WTC11 (cell line): ENCODE measurements at regions not wholly inside any gene's neighbourhood (a gene's known extent, or its start where the extent isn't known, plus 50 kb on each side); places are given as distances from the start of the nearest gene placed in this dataset.

Experiments used
- ATAC-seq: fragments of 200-7000 bp; cut with Tn5 transposase; 2 replicates; pipeline ENCODE4 v1.10.0; 2021; ENCODE audit warnings: mild to moderate bottlenecking, moderate library complexity
- CTCF ChIA-PET: fragments of 300-600 bp; sonication (Branson Sonifier 250); formaldehyde crosslinking; loops from one replicate; lab custom pipeline; 2021; ENCODE audit warnings: antibody characterized with exemption; lab: Charles Lee
- POLR2A ChIA-PET: fragments of 350-600 bp; sonication (Branson Sonifier 250); formaldehyde crosslinking; loops from one replicate; lab custom pipeline; 2021; ENCODE audit warnings: antibody characterized with exemption; lab: Charles Lee
- DNase-seq: peaks from one replicate; pipeline ENCODE4 v3.0.0; 2021; ENCODE audit warnings: low spot score
- H3K27ac Mint-ChIP-seq: 2 replicates; pipeline ENCODE4 v1.8.0; 2021; ENCODE audit warnings: mixed read lengths
- H3K27me3 Mint-ChIP-seq: 2 replicates; pipeline ENCODE4 v1.8.0; 2021; ENCODE audit warnings: low read depth, mild to moderate bottlenecking, moderate library complexity, mixed read lengths
- H3K36me3 Mint-ChIP-seq: 2 replicates; pipeline ENCODE4 v1.8.0; 2021; ENCODE audit warnings: mixed read lengths
- H3K4me1 Mint-ChIP-seq: 2 replicates; pipeline ENCODE4 v1.8.0; 2022; ENCODE audit warnings: mixed read lengths
- H3K4me3 Mint-ChIP-seq: 2 replicates; pipeline ENCODE4 v1.8.0; 2021; ENCODE audit warnings: mild to moderate bottlenecking, moderate library complexity, mixed read lengths
- H3K9me3 Mint-ChIP-seq: 2 replicates; pipeline ENCODE4 v1.8.0; 2021; ENCODE audit warnings: mixed read lengths
- ATF1 ChIP-seq: sonication (generic); formaldehyde crosslinking; IDR thresholded peaks from 2 replicates; pipeline ENCODE4 v1.8.1; 2023; ENCODE audit warnings: mild to moderate bottlenecking, moderate library complexity, missing genetic modification reagents
- CDX4 ChIP-seq: fragments of 250-450 bp; sonication (Bioruptor Pico); IDR thresholded peaks from 2 replicates; pipeline ENCODE4 v1.9.0; 2021; ENCODE audit warnings: moderate library complexity, mild to moderate bottlenecking, inconsistent platforms, borderline replicate concordance
- ELF4 ChIP-seq: sonication (generic); formaldehyde crosslinking; IDR thresholded peaks from 2 replicates; pipeline ENCODE4 v1.8.1; 2022; ENCODE audit warnings: low read depth, mild to moderate bottlenecking, moderate library complexity, missing genetic modification reagents
- GRHL2 ChIP-seq: fragments of 250-450 bp; sonication (Bioruptor Pico); IDR thresholded peaks from 2 replicates; pipeline ENCODE4 v1.8.0; 2022; ENCODE audit warnings: mild to moderate bottlenecking, moderate library complexity; ENCODE audit not compliant: insufficient replicate concordance, severe bottlenecking
- GTF2I ChIP-seq: fragments of 250-450 bp; sonication (Bioruptor Pico); conservative IDR thresholded peaks from 2 replicates; pipeline ENCODE4 v1.4.0; 2021; ENCODE audit warnings: mild to moderate bottlenecking
- JUN ChIP-seq: sonication (generic); formaldehyde crosslinking; IDR thresholded peaks from 2 replicates; pipeline ENCODE4 v1.8.0; 2023; ENCODE audit warnings: mild to moderate bottlenecking, missing genetic modification reagents
- MYBL2 ChIP-seq: sonication (generic); formaldehyde crosslinking; IDR thresholded peaks from 2 replicates; pipeline ENCODE4 v1.8.1; 2023; ENCODE audit warnings: mild to moderate bottlenecking, moderate library complexity, missing genetic modification reagents
- NFYB ChIP-seq: sonication (generic); formaldehyde crosslinking; conservative IDR thresholded peaks from 2 replicates; pipeline ENCODE4 v1.8.0; 2022; ENCODE audit warnings: low read depth, missing genetic modification reagents
- TCF7 ChIP-seq: sonication (generic); formaldehyde crosslinking; IDR thresholded peaks from 2 replicates; pipeline ENCODE4 v1.8.0; 2022; ENCODE audit warnings: mild to moderate bottlenecking, low read depth, missing genetic modification reagents, moderate library complexity
- ZNF317 ChIP-seq: sonication (generic); formaldehyde crosslinking; IDR thresholded peaks from 2 replicates; pipeline ENCODE4 v1.8.1; 2023; ENCODE audit warnings: low read depth, mild to moderate bottlenecking, moderate library complexity, missing genetic modification reagents, borderline replicate concordance
- TF ChIP-seq, protein P1 (sequence below): sonication (generic); formaldehyde crosslinking; IDR thresholded peaks from 2 replicates; pipeline ENCODE4 v1.8.0; 2023; ENCODE audit warnings: missing genetic modification reagents, mild to moderate bottlenecking, borderline replicate concordance
- TF ChIP-seq, protein P2 (sequence below): fragments of 250-450 bp; sonication (Bioruptor Pico); IDR thresholded peaks from 2 replicates; pipeline ENCODE4 v1.9.0; 2021; ENCODE audit warnings: mild to moderate bottlenecking, borderline replicate concordance
- TF ChIP-seq, protein P3 (sequence below): sonication (generic); formaldehyde crosslinking; IDR thresholded peaks from 2 replicates; pipeline ENCODE4 v1.8.1; 2022; ENCODE audit warnings: missing genetic modification reagents, borderline replicate concordance
- TF ChIP-seq, protein P4 (sequence below): sonication (generic); formaldehyde crosslinking; IDR thresholded peaks from 2 replicates; pipeline ENCODE4 v1.8.1; 2023; ENCODE audit warnings: mild to moderate bottlenecking, missing genetic modification reagents

- peaks cover 18% of the 10 kb centered on the region for H3K9me3 Mint-ChIP-seq
- no peak for ATAC-seq
- TF ChIP-seq, protein P1, sequence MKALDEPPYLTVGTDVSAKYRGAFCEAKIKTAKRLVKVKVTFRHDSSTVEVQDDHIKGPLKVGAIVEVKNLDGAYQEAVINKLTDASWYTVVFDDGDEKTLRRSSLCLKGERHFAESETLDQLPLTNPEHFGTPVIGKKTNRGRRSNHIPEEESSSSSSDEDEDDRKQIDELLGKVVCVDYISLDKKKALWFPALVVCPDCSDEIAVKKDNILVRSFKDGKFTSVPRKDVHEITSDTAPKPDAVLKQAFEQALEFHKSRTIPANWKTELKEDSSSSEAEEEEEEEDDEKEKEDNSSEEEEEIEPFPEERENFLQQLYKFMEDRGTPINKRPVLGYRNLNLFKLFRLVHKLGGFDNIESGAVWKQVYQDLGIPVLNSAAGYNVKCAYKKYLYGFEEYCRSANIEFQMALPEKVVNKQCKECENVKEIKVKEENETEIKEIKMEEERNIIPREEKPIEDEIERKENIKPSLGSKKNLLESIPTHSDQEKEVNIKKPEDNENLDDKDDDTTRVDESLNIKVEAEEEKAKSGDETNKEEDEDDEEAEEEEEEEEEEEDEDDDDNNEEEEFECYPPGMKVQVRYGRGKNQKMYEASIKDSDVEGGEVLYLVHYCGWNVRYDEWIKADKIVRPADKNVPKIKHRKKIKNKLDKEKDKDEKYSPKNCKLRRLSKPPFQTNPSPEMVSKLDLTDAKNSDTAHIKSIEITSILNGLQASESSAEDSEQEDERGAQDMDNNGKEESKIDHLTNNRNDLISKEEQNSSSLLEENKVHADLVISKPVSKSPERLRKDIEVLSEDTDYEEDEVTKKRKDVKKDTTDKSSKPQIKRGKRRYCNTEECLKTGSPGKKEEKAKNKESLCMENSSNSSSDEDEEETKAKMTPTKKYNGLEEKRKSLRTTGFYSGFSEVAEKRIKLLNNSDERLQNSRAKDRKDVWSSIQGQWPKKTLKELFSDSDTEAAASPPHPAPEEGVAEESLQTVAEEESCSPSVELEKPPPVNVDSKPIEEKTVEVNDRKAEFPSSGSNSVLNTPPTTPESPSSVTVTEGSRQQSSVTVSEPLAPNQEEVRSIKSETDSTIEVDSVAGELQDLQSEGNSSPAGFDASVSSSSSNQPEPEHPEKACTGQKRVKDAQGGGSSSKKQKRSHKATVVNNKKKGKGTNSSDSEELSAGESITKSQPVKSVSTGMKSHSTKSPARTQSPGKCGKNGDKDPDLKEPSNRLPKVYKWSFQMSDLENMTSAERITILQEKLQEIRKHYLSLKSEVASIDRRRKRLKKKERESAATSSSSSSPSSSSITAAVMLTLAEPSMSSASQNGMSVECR, result no peak
- TF ChIP-seq ATF1 (CRISPR knock-in tag) (no peak), TCF7 (no peak), JUN (no peak), GRHL2 (no peak), CDX4 (CRISPR knock-in tag) (no peak), ELF4 (CRISPR knock-in tag) (no peak)
- TF ChIP-seq, protein P2, sequence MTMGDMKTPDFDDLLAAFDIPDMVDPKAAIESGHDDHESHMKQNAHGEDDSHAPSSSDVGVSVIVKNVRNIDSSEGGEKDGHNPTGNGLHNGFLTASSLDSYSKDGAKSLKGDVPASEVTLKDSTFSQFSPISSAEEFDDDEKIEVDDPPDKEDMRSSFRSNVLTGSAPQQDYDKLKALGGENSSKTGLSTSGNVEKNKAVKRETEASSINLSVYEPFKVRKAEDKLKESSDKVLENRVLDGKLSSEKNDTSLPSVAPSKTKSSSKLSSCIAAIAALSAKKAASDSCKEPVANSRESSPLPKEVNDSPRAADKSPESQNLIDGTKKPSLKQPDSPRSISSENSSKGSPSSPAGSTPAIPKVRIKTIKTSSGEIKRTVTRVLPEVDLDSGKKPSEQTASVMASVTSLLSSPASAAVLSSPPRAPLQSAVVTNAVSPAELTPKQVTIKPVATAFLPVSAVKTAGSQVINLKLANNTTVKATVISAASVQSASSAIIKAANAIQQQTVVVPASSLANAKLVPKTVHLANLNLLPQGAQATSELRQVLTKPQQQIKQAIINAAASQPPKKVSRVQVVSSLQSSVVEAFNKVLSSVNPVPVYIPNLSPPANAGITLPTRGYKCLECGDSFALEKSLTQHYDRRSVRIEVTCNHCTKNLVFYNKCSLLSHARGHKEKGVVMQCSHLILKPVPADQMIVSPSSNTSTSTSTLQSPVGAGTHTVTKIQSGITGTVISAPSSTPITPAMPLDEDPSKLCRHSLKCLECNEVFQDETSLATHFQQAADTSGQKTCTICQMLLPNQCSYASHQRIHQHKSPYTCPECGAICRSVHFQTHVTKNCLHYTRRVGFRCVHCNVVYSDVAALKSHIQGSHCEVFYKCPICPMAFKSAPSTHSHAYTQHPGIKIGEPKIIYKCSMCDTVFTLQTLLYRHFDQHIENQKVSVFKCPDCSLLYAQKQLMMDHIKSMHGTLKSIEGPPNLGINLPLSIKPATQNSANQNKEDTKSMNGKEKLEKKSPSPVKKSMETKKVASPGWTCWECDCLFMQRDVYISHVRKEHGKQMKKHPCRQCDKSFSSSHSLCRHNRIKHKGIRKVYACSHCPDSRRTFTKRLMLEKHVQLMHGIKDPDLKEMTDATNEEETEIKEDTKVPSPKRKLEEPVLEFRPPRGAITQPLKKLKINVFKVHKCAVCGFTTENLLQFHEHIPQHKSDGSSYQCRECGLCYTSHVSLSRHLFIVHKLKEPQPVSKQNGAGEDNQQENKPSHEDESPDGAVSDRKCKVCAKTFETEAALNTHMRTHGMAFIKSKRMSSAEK, result no peak
- TF ChIP-seq, protein P3, sequence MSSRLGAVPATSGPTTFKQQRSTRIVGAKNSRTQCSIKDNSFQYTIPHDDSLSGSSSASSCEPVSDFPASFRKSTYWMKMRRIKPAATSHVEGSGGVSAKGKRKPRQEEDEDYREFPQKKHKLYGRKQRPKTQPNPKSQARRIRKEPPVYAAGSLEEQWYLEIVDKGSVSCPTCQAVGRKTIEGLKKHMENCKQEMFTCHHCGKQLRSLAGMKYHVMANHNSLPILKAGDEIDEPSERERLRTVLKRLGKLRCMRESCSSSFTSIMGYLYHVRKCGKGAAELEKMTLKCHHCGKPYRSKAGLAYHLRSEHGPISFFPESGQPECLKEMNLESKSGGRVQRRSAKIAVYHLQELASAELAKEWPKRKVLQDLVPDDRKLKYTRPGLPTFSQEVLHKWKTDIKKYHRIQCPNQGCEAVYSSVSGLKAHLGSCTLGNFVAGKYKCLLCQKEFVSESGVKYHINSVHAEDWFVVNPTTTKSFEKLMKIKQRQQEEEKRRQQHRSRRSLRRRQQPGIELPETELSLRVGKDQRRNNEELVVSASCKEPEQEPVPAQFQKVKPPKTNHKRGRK, result no peak
- TF ChIP-seq, all 79 proteins: peak for 0
- no peak overlapping the region for H3K4me3 Mint-ChIP-seq
- CTCF ChIA-PET, result no interaction called here
- DNase-seq, result no peak
- no peak overlapping the region for H3K27ac Mint-ChIP-seq
- H3K36me3 Mint-ChIP-seq, result peaks cover 27% of the 10 kb centered on the region
- H3K27me3 Mint-ChIP-seq, result no peaks in the 10 kb centered on the region
- POLR2A ChIA-PET, result no interaction called here
- H3K4me1 Mint-ChIP-seq, result peaks cover 22% of the 10 kb centered on the region
Observed at GRCh38 chr5:57832875-57833274, 350.3 kb upstream of the ACTBL2 start.

- H3K27me3 Mint-ChIP-seq, result no peaks in the 10 kb centered on the region
- DNase-seq (no peak), ATAC-seq (no peak)
- H3K36me3 Mint-ChIP-seq, result peaks cover 20% of the 10 kb centered on the region
- CTCF ChIA-PET, result no interaction called here
- H3K27ac Mint-ChIP-seq, result no peak overlapping the region
- no peak overlapping the region for H3K4me3 Mint-ChIP-seq
- peaks cover 15% of the 10 kb centered on the region for H3K9me3 Mint-ChIP-seq
- peaks cover 22% of the 10 kb centered on the region for H3K4me1 Mint-ChIP-seq
- POLR2A ChIA-PET, result no interaction called here
- TF ChIP-seq ZNF317 (no peak), NFYB (no peak), GTF2I (no peak), TCF7 (no peak), JUN (no peak), MYBL2 (CRISPR knock-in tag) (no peak)
- TF ChIP-seq, protein P4, sequence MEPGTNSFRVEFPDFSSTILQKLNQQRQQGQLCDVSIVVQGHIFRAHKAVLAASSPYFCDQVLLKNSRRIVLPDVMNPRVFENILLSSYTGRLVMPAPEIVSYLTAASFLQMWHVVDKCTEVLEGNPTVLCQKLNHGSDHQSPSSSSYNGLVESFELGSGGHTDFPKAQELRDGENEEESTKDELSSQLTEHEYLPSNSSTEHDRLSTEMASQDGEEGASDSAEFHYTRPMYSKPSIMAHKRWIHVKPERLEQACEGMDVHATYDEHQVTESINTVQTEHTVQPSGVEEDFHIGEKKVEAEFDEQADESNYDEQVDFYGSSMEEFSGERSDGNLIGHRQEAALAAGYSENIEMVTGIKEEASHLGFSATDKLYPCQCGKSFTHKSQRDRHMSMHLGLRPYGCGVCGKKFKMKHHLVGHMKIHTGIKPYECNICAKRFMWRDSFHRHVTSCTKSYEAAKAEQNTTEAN (CRISPR knock-in tag), result no peak
- TF ChIP-seq, protein P2, result no peak
Observed at GRCh38 chr5:57831932-57832331, 349.3 kb upstream of the ACTBL2 start.
